GM18867 (cell line): ENCODE measurements at regions not wholly inside any gene's neighbourhood (a gene's known extent, or its start where the extent isn't known, plus 50 kb on each side); places are given as distances from the start of the nearest gene placed in this dataset.
A peak's percentile ranks its signal among the peaks of the same experiment; 100 is the strongest.

Source experiments
- ATAC-seq: cut with Tn5 transposase; IDR thresholded peaks from one replicate; pipeline ENCODE4 v1.9.1; 2021; ENCODE audit warnings: mild to moderate bottlenecking, moderate library complexity; ENCODE audit not compliant: unreplicated experiment

DNA sequence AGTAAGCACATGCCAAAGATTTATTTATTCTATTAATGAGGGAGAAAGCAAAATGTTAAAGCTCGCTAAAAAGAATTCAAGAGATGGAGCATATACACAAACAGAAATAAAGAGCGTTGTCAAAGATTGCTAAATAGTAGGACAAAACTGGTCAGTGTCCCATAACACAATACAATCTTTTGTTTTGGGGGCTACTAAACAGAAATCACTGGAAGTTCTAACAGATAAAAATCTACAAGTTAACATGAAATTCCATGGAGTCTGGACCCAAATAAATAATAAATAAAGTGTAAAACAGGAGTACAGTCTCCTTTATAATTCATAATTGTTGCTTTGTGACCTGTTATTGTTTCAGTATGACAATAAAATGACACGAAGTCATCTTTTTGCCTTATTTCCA is 115.2 kb upstream of the CNTNAP4 start:
- no peak for ATAC-seq

DNA sequence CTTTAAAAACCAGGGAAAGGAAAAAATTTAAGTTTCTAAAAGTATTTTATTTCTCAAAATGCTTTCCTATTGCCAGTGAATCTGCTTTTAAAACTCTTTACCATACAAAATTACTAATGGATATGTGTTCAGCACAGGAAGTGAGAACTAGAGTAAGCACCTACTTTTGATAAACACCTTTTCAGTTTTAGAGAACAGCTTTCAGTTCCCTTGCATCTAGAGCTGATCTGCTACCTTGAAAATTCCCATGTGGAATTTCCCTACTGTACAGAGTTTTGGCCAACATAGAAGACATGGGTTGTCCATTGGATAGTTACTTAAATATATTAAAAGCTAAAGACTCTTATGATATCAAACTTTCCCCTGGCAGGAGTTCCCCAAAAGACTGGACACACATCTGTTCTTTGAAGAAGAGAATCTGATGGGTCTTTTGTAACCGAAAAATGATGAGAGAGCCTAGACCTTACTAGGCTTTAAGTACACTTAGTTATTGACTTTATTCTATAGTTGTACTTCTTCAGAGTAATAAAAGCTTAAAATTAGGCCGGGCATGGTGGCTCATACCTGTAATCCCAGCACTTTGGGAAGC is 112.1 kb upstream of the CNTNAP4 start:
- ATAC-seq, result peak; percentile 65

DNA sequence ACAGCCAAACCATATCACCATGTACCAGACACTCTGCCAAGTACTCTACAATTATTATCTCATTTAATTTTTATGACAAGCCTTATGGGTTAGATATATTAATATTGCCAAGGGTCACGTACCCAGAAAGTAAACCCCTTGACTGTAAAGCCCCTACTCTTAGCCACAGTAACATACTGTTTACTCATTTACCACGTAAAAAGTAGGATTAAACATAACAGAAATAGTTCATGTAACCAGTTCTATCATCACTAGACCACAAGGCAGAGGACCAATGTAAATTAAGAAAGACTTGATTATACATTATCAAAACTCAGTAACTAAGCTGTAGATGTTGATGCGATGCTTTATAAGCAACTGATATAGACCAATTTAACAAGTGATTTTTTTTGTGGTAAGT is 101.5 kb upstream of the CNTNAP4 start:
- peak; percentile 22 for ATAC-seq

DNA sequence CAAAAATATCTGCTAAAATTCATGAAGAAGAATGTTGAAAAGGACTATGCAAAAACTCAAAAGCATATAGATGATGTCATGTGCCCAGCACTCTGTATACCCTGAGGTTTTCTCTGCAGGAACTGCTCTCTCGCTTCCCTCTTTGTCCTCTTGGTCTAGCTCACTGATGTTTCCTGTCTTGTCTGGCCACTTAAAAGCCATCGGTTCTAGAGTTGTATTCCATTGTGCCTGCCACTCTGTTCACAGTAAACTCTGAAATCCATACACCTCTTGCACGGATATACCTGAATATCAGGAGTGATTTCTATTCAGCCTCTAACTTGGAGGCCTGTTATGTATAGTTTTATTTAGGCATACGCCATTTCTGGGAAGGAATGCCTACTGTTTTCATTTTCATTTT is 101.0 kb upstream of the CNTNAP4 start:
- peak; percentile 88 for ATAC-seq

DNA sequence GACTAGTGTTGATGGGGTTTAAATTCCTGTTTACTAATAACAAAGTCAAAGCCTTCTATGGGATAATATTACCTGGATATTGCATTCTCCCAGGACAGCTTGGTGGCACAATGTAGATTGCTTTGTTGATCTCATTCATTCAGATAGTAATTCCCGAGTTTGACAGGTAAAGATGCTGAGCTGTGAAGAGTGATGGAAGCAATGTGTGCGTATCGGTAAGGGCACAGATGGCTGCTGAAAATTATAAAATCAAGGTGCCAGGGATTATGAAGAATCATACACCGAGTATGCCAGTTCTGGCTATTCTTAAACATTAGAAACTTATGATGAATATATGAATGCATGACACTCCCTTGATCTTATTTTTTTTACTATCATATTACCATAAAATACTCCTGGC is 100.6 kb upstream of the CNTNAP4 start:
- no peak for ATAC-seq

DNA sequence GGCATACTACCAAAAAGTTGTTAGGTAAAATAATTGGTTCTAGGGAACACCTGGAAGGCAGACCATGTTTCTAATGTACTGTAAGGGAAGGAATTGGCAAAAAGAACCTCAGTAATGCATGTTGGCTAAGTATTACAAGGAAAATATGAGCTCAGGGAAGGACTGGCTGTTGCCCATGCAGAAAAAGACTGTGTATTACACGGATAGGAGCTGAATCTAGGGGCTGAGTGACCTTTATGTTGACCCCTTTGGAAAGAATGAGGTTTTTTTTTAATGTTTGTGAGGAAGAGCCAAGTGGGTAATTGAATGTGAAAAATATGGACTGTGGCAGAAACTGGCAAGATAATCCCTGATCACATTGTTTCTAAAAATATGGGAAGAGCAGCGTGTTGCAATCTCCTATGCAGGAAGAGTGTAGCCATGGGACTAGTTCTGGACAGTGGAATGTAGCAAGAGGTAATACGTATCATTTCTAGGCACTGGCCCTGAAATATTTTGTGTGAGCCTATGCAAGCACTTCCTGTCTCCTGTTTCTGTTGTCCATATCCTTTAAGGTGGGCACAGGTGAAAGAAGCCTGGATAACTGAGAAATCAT is 95.1 kb upstream of the CNTNAP4 start:
- ATAC-seq, result no peak

DNA sequence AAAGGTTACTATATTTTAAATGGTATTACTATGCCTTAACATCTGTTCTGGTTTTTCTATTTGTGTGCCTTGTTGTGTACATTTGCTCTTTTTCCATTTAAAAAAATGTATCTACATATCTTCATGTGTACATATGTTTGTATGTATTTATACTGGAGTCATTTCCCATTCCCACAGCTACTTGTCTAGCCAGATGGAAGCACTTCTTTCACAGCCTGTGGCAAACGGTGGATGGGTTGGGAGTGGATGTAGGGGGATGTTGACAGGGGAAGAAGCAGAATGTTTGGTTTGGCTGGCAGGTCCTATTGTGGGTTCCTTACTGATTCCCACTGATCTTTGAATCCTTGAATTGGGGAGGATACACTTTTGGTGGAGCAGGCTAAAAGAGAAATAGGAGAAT is 93.6 kb upstream of the CNTNAP4 start:
- no peak for ATAC-seq

DNA sequence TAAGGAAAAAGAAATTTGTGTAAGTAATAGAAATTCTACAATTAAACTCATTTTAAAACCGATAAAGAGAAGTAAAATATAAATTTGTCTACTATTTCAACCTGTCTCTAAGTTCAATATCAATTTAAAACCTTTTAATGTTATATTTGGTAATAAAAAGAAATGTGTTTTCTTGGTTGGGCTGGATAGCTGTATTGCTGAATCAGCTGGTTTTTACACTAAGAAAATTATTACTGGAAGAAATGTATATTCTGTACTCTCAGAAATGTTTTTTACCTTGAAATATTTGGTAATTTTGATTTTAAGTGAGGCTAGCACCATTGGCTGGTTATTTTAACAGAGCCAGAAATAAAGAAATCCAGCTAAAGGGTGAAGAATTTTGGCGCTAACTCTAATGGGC is 87.1 kb upstream of the CNTNAP4 start:
- no peak for ATAC-seq

DNA sequence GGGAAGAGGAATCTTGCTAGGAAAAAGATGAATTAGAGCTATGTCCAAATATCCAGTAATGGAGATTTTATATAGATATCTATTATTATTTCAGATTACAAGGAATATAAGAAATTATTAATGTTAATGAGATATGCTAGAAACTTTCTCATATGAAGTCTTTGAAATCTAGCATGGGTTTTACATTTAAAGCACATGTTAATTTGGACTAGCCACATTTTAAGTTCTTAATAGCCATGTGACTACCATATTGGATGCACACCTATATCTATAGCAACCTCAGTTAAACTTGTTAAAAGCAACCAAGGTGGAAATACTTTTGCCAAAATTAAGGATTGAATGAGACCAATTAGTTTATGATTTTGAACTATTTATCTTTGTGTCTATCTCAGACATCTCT is 86.7 kb upstream of the CNTNAP4 start:
- ATAC-seq, result no peak

DNA sequence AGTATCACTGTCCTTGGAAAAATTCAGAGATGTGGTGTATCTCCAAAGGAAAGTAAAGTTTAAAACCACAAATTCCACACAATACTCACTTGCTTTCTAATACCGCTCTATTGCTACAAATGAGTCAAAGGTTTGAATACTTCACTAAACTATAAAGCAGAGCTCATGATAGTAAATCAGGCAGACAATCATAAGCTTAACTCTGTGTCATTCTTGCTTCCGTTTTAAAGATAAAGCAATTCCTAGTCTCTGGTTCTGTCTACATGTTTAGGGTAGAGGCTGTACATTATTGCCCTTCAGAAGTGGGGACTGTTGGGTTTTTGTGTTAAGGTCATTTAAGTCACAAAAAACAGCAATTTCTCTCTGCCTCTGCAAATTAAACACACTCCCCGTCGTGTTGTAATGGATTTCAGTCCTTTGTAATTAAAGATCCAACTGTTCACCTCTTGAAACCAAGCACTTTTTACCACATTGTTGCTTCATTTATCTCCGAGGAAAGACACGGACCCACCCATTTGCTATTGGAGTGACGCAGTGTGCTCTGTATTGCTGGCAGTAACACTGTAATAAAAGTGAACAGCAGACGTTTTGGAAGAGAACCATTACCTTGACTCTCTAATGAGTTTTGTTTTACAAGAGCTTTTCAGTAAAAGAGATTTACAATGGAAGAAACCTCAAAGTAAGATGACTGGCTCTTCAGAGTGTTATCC is 83.1 kb upstream of the CNTNAP4 start:
- ATAC-seq, result no peak

DNA sequence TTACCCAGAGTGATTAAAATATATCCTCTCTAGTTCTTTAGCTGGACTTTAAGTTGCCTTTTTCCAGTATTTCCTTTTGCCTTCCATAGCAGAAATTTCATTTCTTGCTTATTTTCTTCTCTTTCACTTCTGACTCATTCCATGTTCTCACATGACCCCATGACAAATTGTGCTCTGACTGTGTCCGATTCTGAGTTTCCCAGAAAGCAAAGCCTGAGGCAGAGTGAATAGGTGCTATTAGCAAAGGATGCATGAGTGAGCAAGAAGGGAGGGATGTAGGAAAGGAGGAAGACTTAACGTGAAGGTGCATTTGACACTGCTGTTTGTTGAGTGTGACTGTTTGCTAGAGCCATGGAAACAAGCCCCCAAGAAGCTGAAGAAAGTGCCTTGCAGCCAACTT is 82.6 kb upstream of the CNTNAP4 start:
- ATAC-seq, result no peak

DNA sequence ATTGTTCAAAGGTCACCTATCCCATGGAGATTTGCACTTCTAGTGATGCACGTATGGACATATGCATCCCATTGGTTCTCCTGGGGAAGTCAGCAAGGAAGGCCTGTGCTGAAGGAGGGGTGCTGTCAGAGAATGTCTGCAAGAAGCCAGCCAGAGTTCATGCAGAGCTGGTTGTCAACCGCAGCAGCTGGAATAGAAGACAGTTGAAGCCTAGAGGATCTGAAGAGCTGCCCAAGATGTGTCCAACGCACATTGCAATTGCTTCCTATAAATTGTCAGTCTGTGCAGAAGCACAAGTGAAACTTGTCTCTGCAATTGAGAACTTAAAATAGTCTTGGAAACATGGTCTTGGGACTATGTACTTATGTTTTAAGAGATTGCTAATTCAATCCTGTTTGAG is 82.1 kb upstream of the CNTNAP4 start:
- ATAC-seq, result no peak

DNA sequence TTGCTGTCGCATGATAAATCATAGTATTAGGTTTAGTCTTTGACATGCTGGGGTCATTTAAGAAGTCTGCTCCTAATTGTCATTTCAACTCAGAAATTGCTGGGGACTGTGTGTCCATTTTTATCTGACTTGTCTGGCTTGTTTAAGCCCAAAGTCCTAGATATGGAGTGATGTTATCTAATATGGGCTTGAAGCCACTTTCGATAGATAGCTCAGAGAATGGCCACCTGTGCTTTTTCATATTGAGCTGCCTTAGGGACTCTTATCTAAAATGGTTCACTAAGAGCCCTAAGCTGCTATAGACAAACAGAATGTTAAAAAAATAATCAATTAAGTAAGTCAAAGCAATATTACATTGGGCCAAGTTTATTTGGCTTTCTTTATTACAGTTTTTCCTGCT is 81.6 kb upstream of the CNTNAP4 start:
- ATAC-seq, result no peak

DNA sequence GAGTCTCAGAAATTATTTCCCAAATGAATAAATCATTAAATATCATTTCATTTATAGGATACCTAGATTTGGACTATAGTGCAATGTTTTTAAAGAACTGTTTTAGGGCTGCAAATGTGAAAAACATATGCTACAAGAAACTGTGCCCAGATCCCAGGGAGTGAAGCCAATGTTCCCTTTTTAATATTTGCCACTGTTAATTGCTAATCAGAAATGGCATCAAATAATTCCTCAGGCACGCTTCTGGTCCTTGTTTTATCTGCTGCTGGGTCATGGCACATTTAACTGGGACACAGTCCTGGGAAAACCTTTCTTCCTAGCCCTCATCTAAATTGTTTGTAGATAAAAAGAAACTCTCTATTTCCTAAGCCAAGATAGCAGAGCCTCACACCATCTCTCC is 79.3 kb upstream of the CNTNAP4 start:
- ATAC-seq, result no peak

DNA sequence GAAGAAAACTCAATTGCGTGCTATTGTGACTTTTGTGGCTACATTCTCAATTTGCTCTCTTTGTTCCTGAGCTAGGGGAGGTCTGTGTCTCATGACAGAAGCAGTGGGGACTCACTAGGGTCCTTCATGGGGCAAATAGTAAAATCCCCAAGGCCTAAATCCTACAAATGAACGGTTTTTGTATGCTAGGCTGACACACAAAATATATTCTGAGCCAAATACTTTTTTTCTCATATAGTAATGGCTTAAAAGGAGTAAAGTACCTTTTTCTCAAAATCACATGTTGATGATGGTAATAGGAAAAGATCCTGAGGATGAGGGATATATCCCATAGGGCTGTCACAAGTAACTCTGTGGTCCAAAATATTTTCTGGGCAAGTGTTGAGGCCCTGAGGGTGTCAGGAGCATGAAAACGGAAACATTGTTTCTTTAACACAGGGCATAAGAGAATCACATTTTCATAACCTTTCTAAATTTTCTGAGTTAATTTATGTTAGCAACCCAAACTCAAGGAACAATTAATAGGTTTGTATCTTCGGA is 77.5 kb upstream of the CNTNAP4 start:
- ATAC-seq, result no peak

DNA sequence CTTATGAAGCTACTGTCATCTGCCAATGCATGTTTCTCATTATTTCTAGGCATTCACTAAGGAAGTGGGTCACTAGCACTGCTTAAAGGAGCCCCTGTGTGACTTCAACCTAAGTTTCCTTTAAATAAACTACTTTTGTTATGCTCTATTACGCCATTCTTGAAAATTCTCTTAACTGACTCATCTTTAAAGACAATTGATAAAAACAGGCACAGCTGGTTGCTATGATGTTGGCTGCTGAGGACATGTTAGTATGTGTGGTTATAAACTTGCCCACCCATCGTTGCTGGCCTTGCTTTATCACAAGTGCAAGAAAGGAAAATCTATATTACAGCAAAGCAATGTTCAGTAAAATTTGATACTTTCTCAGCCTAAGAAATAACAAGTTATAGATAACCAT is 75.8 kb upstream of the CNTNAP4 start:
- no peak for ATAC-seq

DNA sequence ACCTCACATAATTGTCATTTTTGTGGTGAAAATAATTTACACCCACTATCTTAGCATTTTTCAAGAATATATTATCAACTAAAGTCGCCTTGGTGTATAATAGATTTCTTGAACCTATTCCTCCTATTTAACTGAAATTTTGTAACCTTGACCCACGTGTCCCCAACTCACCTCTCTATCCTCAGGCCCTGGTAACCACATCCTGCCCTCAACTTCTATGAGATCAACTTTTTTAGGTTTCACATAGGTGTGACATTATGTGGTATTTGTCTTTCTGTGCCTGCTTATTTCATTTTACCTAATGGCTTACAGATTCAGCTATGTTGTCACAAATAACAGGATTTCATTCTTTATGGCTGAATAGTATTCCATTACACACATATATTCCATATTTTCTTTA is 73.0 kb upstream of the CNTNAP4 start:
- ATAC-seq, result peak; percentile 69

DNA sequence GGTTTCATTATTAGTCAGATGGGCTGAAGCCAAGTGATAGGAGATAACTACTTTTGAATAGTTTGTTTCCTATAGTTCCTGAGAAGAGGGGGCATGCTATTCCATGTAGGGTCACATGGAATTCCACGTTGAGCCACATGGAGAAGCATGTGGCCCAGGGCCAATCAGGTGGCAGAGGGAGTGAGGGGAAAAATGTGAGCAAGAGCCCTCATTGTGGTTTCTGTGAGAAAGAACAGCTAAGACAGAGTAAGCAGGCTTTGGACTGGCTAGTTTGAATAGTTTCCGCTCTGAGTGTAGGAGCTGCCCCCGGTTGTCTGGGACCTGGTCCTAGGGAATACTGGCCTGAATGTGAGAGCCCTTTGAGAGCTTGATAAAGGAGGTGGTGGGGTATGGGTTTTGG is 69.9 kb upstream of the CNTNAP4 start:
- ATAC-seq, result peak; percentile 58

DNA sequence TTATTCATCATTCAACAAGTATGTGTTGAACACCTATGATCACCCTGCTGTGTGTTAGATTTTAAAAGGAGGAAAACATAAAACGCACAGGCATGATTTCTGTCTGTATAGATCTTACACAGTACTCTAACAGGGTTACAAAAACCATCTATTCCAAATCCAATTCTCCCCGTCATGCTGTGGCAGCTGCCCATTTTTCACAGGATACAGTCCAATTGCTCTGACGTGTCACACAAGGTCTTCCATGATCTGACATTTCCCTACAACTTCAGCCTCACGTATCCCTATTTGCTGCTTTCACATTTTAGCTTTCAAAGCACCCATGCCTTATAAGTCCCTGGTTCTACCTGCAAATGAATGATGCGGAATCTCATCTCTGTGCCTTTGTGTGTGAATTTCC is 67.0 kb upstream of the CNTNAP4 start:
- no peak for ATAC-seq

DNA sequence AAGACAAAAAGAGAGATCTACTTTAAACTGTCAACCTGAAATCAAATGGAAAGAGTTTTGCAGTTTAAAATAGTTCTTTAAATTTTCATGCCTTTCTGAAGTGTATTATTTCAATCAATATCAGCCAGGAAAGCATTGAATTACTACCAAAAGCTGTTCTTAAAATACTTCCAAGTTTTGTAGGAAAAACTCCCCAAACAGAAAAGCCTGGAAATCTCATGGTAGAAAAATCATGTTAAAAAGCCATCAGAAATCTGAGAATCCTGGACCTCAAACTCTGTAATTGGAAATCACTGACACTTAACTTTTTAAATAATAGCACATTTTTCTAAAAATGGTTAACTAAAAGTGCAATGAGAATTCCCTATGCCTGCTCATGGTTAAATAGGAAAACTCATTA is 63.3 kb upstream of the CNTNAP4 start:
- ATAC-seq, result no peak

DNA sequence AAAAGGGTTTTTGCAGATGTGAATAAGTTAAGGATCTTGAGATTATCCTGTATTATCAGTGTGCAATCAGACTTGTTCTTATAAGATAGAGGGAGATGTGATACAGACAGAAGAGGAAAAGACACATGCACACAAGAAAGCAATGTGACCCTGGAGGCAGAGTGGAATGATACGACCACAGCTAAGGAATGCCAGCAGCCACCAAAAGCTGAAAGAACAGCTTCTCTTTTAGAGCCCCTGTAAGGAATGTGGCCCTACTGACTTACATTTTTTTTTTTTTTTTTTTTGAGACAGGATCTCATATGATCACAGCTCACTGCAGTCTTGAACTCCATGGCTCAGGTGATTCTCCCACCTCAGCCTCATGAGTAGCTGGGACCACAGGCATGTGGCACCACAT is 62.3 kb upstream of the CNTNAP4 start:
- no peak for ATAC-seq

DNA sequence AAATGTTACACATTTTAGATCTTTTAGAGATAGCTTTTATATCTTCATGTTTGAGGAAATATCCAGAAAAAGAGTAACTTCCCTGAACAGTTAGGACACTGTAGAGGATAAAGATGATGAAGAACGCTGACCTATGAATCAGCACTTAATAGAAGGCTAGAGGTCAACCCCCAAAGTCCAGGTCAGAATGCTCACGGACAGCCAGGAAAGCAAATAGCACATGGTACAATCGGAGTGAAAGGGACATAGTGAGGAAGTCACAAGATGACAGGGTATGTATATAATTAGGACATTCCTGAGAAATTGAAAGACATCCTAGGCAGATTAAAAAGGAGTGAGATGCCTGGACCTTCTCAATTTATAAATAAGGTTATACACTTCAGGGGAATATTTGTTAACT is 55.1 kb upstream of the CNTNAP4 start:
- ATAC-seq, result no peak
